DND-41 (cell line): ENCODE measurements at regions not wholly inside any gene's neighbourhood (a gene's known extent, or its start where the extent isn't known, plus 50 kb on each side); places are given as distances from the start of the nearest gene placed in this dataset.
"Not testable (repeated sequence)": the region's sequence is repeated elsewhere in the genome, so short reads cannot be mapped to it uniquely, and the experiment has no call there.

Experiments
- EZH2 ChIP-seq: IDR thresholded peaks from 3 replicates; pipeline ENCODE4 v1.6.1; 2012; ENCODE audit warnings: borderline replicate concordance, low read depth, mild to moderate bottlenecking, moderate library complexity, low read length, inconsistent platforms; ENCODE audit not compliant: severe bottlenecking
- TF ChIP-seq, protein P1 (sequence below): IDR thresholded peaks from 2 replicates; pipeline ENCODE4 v1.5.1; 2012; ENCODE audit warnings: borderline replicate concordance, low read length, moderate library complexity, mild to moderate bottlenecking; ENCODE audit not compliant: poor library complexity, severe bottlenecking; ENCODE audit errors: extremely low read depth

DNA sequence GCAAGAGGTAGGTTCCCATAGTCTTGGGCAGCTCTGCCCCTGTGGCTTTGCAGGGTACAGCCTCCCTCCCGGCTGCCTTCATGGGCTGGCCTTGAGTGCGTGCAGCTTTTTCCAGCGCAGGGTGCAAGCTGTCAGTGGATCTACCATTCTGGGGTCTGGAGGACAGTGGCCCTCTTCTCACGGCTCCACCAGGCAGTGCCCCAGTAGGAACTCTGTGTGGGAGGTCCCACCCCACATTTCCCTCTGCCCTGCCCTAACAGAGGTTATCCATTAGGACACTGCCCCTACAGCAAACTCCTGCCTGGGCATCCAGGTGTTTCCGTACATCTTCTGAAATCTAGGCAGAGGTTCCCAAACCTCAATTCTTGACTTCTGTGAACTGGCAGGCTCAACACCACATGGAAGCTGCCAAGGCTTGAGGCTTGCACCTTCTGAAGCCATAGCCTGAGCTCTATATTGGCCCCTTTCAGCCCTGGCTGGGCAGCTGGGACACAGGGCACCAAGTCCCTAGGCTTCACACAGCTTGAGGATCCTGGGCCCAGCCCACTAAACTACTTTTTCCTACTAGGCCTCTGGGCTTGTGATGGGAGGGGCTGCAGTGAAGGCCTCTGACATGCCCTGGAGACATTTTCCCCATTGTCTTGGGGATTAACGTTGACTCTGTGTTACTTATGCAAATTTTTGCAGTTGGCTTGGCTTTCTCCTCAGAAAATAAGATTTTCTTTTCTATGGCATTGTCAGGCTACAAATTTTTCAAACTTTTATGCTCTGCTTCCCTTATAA, 482.7 kb downstream of the CNTN3 start:
- TF ChIP-seq, protein P1, sequence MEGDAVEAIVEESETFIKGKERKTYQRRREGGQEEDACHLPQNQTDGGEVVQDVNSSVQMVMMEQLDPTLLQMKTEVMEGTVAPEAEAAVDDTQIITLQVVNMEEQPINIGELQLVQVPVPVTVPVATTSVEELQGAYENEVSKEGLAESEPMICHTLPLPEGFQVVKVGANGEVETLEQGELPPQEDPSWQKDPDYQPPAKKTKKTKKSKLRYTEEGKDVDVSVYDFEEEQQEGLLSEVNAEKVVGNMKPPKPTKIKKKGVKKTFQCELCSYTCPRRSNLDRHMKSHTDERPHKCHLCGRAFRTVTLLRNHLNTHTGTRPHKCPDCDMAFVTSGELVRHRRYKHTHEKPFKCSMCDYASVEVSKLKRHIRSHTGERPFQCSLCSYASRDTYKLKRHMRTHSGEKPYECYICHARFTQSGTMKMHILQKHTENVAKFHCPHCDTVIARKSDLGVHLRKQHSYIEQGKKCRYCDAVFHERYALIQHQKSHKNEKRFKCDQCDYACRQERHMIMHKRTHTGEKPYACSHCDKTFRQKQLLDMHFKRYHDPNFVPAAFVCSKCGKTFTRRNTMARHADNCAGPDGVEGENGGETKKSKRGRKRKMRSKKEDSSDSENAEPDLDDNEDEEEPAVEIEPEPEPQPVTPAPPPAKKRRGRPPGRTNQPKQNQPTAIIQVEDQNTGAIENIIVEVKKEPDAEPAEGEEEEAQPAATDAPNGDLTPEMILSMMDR, result not testable (repeated sequence)
- TF ChIP-seq EZH2, result not testable (repeated sequence)
